ENCODE measurements at regions not wholly inside any gene's neighbourhood (a gene's known extent, or its start where the extent isn't known, plus 50 kb on each side); places are given as distances from the start of the nearest gene placed in this dataset.
"Not testable (repeated sequence)": the region's sequence is repeated elsewhere in the genome, so short reads cannot be mapped to it uniquely, and the experiment has no call there.

GRCh38 chr13:70981219-70981618, 873.0 kb upstream of the KLHL1 start:
- not testable (repeated sequence) for DNase-seq

GRCh38 chr13:70969321-70969720, 861.1 kb upstream of the KLHL1 start:
- DNase-seq, result no peak

GRCh38 chr13:70967564-70967963, 859.3 kb upstream of the KLHL1 start:
- no peak for DNase-seq

GRCh38 chr13:70964874-70965273, 856.6 kb upstream of the KLHL1 start:
- DNase-seq, result no peak

GRCh38 chr13:70964124-70964523, 855.9 kb upstream of the KLHL1 start:
- DNase-seq, result no peak

GRCh38 chr13:70960841-70961443, 852.7 kb upstream of the KLHL1 start:
- DNase-seq, result no peak

GRCh38 chr13:70959035-70959775, 851.0 kb upstream of the KLHL1 start:
- DNase-seq, result no peak

GRCh38 chr13:70955887-70956286, 847.6 kb upstream of the KLHL1 start:
- DNase-seq, result no peak

GRCh38 chr13:70950664-70951063, 842.4 kb upstream of the KLHL1 start:
- DNase-seq, result no peak

- DNase-seq, result no peak
Measured at GRCh38 chr13:70945506-70945905, 837.3 kb upstream of the KLHL1 start.

GRCh38 chr13:70941454-70941853, 833.2 kb upstream of the KLHL1 start:
- DNase-seq, result no peak

- no peak for DNase-seq
Measured at GRCh38 chr13:70938462-70938861, 830.2 kb upstream of the KLHL1 start.

GRCh38 chr13:70932511-70932910, 824.3 kb upstream of the KLHL1 start:
- no peak for DNase-seq

- DNase-seq, result no peak
Measured at GRCh38 chr13:70923863-70924752, 815.9 kb upstream of the KLHL1 start.

- DNase-seq, result no peak
Measured at GRCh38 chr13:70911286-70911685, 803.0 kb upstream of the KLHL1 start.

GRCh38 chr13:70908795-70909194, 800.5 kb upstream of the KLHL1 start:
- no peak for DNase-seq

GRCh38 chr13:70905035-70905434, 796.8 kb upstream of the KLHL1 start:
- no peak for DNase-seq

GRCh38 chr13:70896136-70896535, 787.9 kb upstream of the KLHL1 start:
- no peak for DNase-seq

- DNase-seq, result no peak
Measured at GRCh38 chr13:70895599-70895998, 787.3 kb upstream of the KLHL1 start.

- no peak for DNase-seq
Measured at GRCh38 chr13:70894258-70894657, 786.0 kb upstream of the KLHL1 start.

GRCh38 chr13:70893832-70894231, 785.6 kb upstream of the KLHL1 start:
- no peak for DNase-seq

- DNase-seq, result no peak
Measured at GRCh38 chr13:70890289-70890688, 782.0 kb upstream of the KLHL1 start.

- no peak for DNase-seq
Measured at GRCh38 chr13:70889163-70889562, 780.9 kb upstream of the KLHL1 start.

- DNase-seq, result no peak
Measured at GRCh38 chr13:70884196-70884595, 775.9 kb upstream of the KLHL1 start.

Data from HCEC 1CT (cell line).